KMS-11 (cell line): ENCODE measurements at regions not wholly inside any gene's neighbourhood (a gene's known extent, or its start where the extent isn't known, plus 50 kb on each side); places are given as distances from the start of the nearest gene placed in this dataset.
A peak's percentile ranks its signal among the peaks of the same experiment; 100 is the strongest.

Experiments used
- H2AFZ ChIP-seq: fragments of 200-600 bp; sonication (generic); 2 replicates; pipeline ENCODE4 v1.6.1; 2016; ENCODE audit warnings: antibody characterized with exemption, mixed run types, low read depth
- H3K27ac ChIP-seq: fragments of 200-600 bp; sonication (generic); 2 replicates; pipeline ENCODE4 v1.6.1; 2016; ENCODE audit warnings: mild to moderate bottlenecking, mixed run types
- H3K27me3 ChIP-seq: fragments of 200-600 bp; sonication (generic); 2 replicates; pipeline ENCODE4 v1.6.1; 2017; ENCODE audit warnings: mild to moderate bottlenecking, low read depth, mixed run types, moderate library complexity; ENCODE audit not compliant: insufficient read depth
- H3K36me3 ChIP-seq: fragments of 200-600 bp; sonication (generic); 2 replicates; pipeline ENCODE4 v1.6.1; 2017; ENCODE audit warnings: mild to moderate bottlenecking, mixed run types; ENCODE audit not compliant: insufficient read depth
- H3K4me1 ChIP-seq: fragments of 200-600 bp; sonication (generic); 2 replicates; pipeline ENCODE4 v1.6.1; 2016; ENCODE audit warnings: mild to moderate bottlenecking, low read depth, mixed run types; ENCODE audit not compliant: poor library complexity, severe bottlenecking
- H3K4me2 ChIP-seq: fragments of 200-600 bp; sonication (generic); 2 replicates; pipeline ENCODE4 v1.7.0; 2016; ENCODE audit warnings: mild to moderate bottlenecking, mixed run types
- H3K4me3 ChIP-seq: fragments of 200-600 bp; sonication (generic); IDR thresholded peaks from 2 replicates; pipeline ENCODE4 v1.6.1; 2017; ENCODE audit warnings: low read depth, low read length, mixed read lengths; ENCODE audit not compliant: insufficient read depth
- H3K79me2 ChIP-seq: fragments of 200-600 bp; sonication (generic); 2 replicates; pipeline ENCODE4 v1.6.1; 2016; ENCODE audit warnings: low read depth, mixed run types; ENCODE audit not compliant: insufficient read depth
- H3K9ac ChIP-seq: fragments of 200-600 bp; sonication (generic); 2 replicates; pipeline ENCODE4 v1.6.1; 2016; ENCODE audit warnings: mild to moderate bottlenecking, mixed run types
- H4K20me1 ChIP-seq: fragments of 200-600 bp; sonication (generic); 2 replicates; pipeline ENCODE4 v1.6.1; 2016; ENCODE audit warnings: mild to moderate bottlenecking, mixed run types; ENCODE audit not compliant: insufficient read depth
- CTCF ChIP-seq: fragments of 200-600 bp; sonication (generic); conservative IDR thresholded peaks from 2 replicates; pipeline ENCODE4 v1.6.1; 2017; ENCODE audit warnings: low read depth, mild to moderate bottlenecking, antibody characterized with exemption, low read length, moderate library complexity, mixed read lengths

GRCh38 chr16:80014241-80014939, 413.9 kb upstream of the MAF start:
- Histone ChIP-seq H3K36me3 (no peaks in the 10 kb centered on the region), H3K4me1 (peaks cover 11% of the 10 kb centered on the region), H3K4me2 (no peak overlapping the region), H3K4me3 (no peak overlapping the region), H3K9ac (no peak overlapping the region), H3K79me2 (no peaks in the 10 kb centered on the region), H3K27ac (no peak overlapping the region), H3K27me3 (no peaks in the 10 kb centered on the region), H2AFZ (no peak overlapping the region), H4K20me1 (no peaks in the 10 kb centered on the region)
- no peak for TF ChIP-seq CTCF

- Histone ChIP-seq H3K4me3 (no peak overlapping the region), H4K20me1 (no peaks in the 10 kb centered on the region), H3K36me3 (no peaks in the 10 kb centered on the region), H3K4me1 (peaks cover 29% of the 10 kb centered on the region), H3K79me2 (no peaks in the 10 kb centered on the region), H3K4me2 (no peak overlapping the region), H3K27ac (no peak overlapping the region), H3K9ac (no peak overlapping the region), H3K27me3 (no peaks in the 10 kb centered on the region), H2AFZ (no peak overlapping the region)
- no peak; the same call in 1 of the 2 replicates for TF ChIP-seq CTCF
These were observed 412.0 kb upstream of the MAF start for GRCh38 chr16:80012586-80012985.

GRCh38 chr16:80009971-80010659, 409.6 kb upstream of the MAF start:
- H2AFZ ChIP-seq = no peak overlapping the region
- H3K79me2 ChIP-seq = no peaks in the 10 kb centered on the region
- H3K4me1 ChIP-seq = peaks cover 43% of the 10 kb centered on the region
- H3K9ac ChIP-seq = no peak overlapping the region
- H3K4me3 ChIP-seq = no peak overlapping the region
- H3K4me2 ChIP-seq = peak overlapping the region; percentile 8; the same call in 1 of the 2 replicates
- H3K27me3 ChIP-seq = no peaks in the 10 kb centered on the region
- H3K27ac ChIP-seq = no peak overlapping the region
- H3K36me3 ChIP-seq = no peaks in the 10 kb centered on the region
- no peak for TF ChIP-seq CTCF
- H4K20me1 ChIP-seq = no peaks in the 10 kb centered on the region

GRCh38 chr16:80008857-80009256, 408.3 kb upstream of the MAF start:
- no peak for TF ChIP-seq CTCF
- Histone ChIP-seq H3K79me2 (no peaks in the 10 kb centered on the region), H2AFZ (no peak overlapping the region), H3K36me3 (no peaks in the 10 kb centered on the region), H3K4me3 (no peak overlapping the region), H4K20me1 (no peaks in the 10 kb centered on the region), H3K4me2 (peak overlapping the region; percentile 8; the same call in 1 of the 2 replicates), H3K9ac (no peak overlapping the region), H3K4me1 (peaks cover 37% of the 10 kb centered on the region), H3K27me3 (no peaks in the 10 kb centered on the region), H3K27ac (no peak overlapping the region)
